Natural killer cell (primary cell): ENCODE measurements at regions not wholly inside any gene's neighbourhood (a gene's known extent, or its start where the extent isn't known, plus 50 kb on each side); places are given as distances from the start of the nearest gene placed in this dataset.

Experiments
- ATAC-seq, 3 donors: fragments of 150-1000 bp in 2 of 3; fragments of 200-7000 bp in 1 of 3; cut with Tn5 transposase; 1 replicate in 1 of 3; 2 replicates in 2 of 3; pipeline ENCODE4 v1.10.0; 2021; ENCODE audit warnings: mild to moderate bottlenecking in 2 of 3, moderate library complexity in 2 of 3
- DNase-seq, 2 donors: peaks; one replicate each; pipeline versions ENCODE4 v3.0.0 to v3.0.0-alpha.2; 2013 to 2021; ENCODE audit warnings: mixed read lengths in 1 of 2
- H3K27ac ChIP-seq: one replicate; pipeline ENCODE4 v1.5.1; 2013; ENCODE audit warnings: mild to moderate bottlenecking, low read length
- H3K27me3 ChIP-seq: one replicate; pipeline ENCODE4 v1.6.1; 2013; ENCODE audit warnings: low read length; ENCODE audit not compliant: control insufficient read depth, insufficient read depth
- H3K36me3 ChIP-seq: one replicate; pipeline ENCODE4 v1.6.1; 2013; ENCODE audit warnings: low read length; ENCODE audit not compliant: control insufficient read depth, insufficient read depth
- H3K4me1 ChIP-seq: one replicate; pipeline ENCODE4 v1.6.1; 2013; ENCODE audit warnings: low read length; ENCODE audit not compliant: control insufficient read depth, insufficient read depth
- H3K4me3 ChIP-seq: one replicate; pipeline ENCODE4 v1.5.1; 2013; ENCODE audit warnings: low read length
- H3K9me3 ChIP-seq: one replicate; pipeline ENCODE4 v1.6.1; 2013; ENCODE audit warnings: low read length; ENCODE audit not compliant: control insufficient read depth, insufficient read depth
- H3K27ac Mint-ChIP-seq, 2 donors: one replicate each; pipeline ENCODE4 v1.8.0; 2022; ENCODE audit warnings: mild to moderate bottlenecking in 2 of 2, mixed read lengths in 2 of 2, moderate library complexity in 1 of 2
- H3K27me3 Mint-ChIP-seq, 2 donors: one replicate each; pipeline ENCODE4 v1.8.0; 2022; ENCODE audit warnings: low read depth in 2 of 2, mixed read lengths in 2 of 2
- H3K36me3 Mint-ChIP-seq: one replicate; pipeline ENCODE4 v1.8.0; 2022; ENCODE audit warnings: mixed read lengths
- H3K4me1 Mint-ChIP-seq, 2 donors: one replicate each; pipeline ENCODE4 v1.8.0; 2022; ENCODE audit warnings: mixed read lengths in 2 of 2
- H3K4me3 Mint-ChIP-seq: one replicate; pipeline ENCODE4 v1.8.0; 2022; ENCODE audit warnings: mild to moderate bottlenecking, moderate library complexity, mixed read lengths
- H3K9me3 Mint-ChIP-seq, 2 donors: one replicate each; pipeline ENCODE4 v1.8.0; 2022; ENCODE audit warnings: mixed read lengths in 2 of 2
- WGBS: methylation state at CpG from one replicate; pipeline ENCODE4 v1.1.7; 2013; ENCODE audit warnings: missing lambda C conversion rate; ENCODE audit not compliant: insufficient coverage; 5-methylcytosine and 5-hydroxymethylcytosine counted together
- intact Hi-C: fragments of 100-400 bp; cut with micrococcal nuclease; formaldehyde crosslinking; loops from one replicate; pipeline ENCODE4 v1.14.2; 2022
- TF ChIP-seq, protein P1 (sequence below): fragments of 200-600 bp; IDR thresholded peaks from one replicate; pipeline ENCODE4 v1.8.0; 2022; ENCODE audit warnings: antibody characterized with exemption

DNA sequence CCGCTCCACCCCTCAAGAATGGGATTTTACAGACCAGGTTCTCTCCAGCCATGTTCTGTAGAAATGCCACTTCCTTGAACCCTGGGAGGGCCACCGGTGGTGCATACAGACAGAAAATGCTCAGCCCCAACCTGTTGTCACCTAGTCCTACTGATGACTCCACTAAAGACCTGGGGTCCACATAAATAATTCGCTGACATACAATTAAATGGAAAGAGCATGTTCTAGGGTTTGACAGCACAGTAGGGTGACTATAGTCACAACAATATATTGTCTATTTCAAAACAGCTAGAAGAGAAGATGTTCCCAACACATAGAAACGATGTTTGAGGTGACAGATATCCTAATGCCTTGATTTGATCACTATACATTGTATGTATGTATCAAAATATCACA is 155.6 kb upstream of the NEBL start:
- no peaks in the 10 kb centered on the region for H3K9me3 Mint-ChIP-seq
- H3K27ac Mint-ChIP-seq, result no peak overlapping the region
- Histone ChIP-seq H3K27ac (no peak overlapping the region), H3K27me3 (no peaks in the 10 kb centered on the region), H3K4me1 (no peaks in the 10 kb centered on the region), H3K36me3 (no peaks in the 10 kb centered on the region), H3K9me3 (no peaks in the 10 kb centered on the region), H3K4me3 (no peak overlapping the region)
- TF ChIP-seq, protein P1, sequence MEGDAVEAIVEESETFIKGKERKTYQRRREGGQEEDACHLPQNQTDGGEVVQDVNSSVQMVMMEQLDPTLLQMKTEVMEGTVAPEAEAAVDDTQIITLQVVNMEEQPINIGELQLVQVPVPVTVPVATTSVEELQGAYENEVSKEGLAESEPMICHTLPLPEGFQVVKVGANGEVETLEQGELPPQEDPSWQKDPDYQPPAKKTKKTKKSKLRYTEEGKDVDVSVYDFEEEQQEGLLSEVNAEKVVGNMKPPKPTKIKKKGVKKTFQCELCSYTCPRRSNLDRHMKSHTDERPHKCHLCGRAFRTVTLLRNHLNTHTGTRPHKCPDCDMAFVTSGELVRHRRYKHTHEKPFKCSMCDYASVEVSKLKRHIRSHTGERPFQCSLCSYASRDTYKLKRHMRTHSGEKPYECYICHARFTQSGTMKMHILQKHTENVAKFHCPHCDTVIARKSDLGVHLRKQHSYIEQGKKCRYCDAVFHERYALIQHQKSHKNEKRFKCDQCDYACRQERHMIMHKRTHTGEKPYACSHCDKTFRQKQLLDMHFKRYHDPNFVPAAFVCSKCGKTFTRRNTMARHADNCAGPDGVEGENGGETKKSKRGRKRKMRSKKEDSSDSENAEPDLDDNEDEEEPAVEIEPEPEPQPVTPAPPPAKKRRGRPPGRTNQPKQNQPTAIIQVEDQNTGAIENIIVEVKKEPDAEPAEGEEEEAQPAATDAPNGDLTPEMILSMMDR, result no peak
- no peaks in the 10 kb centered on the region for H3K36me3 Mint-ChIP-seq
- peaks cover 0 to 13% of the 10 kb centered on the region in 2 donors for H3K27me3 Mint-ChIP-seq
- DNase-seq (no peak), ATAC-seq (no peak)
- H3K4me1 Mint-ChIP-seq, result peaks cover 5% of the 10 kb centered on the region in 2 donors
- 77% methylated on average over 3 of the region's 4 CpGs for WGBS
- no peak overlapping the region for H3K4me3 Mint-ChIP-seq
- intact Hi-C loops, result no loop called here

DNA sequence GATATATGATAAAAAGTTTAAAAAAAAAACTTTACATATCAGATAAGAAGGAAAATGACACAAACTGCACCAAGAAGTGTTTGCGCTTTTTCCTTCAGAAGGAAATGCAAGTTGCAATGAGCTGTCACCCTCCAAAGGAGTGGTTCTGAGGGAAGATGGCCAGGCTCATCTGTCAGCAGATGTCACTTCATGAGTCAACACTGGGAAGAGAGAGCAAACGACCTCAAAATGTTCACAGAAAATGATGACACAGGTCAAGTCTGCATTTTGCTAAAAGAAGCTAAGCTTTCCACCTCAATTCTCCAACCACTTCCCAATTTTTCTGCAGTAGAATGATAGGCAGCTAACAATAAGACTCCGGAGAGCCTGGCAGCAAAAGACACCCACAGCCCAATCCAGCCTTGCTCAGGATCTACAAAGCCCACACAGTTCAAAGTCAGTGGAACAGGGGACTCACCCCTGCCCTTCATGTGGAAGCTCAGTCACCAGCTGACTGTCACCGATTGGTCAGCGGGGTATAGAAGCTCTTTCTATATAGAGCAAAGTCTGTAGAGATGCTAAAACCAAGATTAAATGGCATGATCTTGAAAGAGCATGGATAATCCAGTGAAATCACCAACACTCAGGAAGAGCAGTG is 155.1 kb upstream of the NEBL start:
- no peak overlapping the region for H3K27ac ChIP-seq
- 80% methylated on average over 5 of the region's 5 CpGs for WGBS
- no peak for ATAC-seq
- H3K4me3 Mint-ChIP-seq, result no peak overlapping the region
- no peaks in the 10 kb centered on the region for H3K27me3 ChIP-seq
- H3K9me3 Mint-ChIP-seq, result no peaks in the 10 kb centered on the region
- H3K4me3 ChIP-seq, result no peak overlapping the region
- H3K36me3 Mint-ChIP-seq, result no peaks in the 10 kb centered on the region
- no peak overlapping the region for H3K27ac Mint-ChIP-seq
- H3K27me3 Mint-ChIP-seq, result peaks cover 0 to 13% of the 10 kb centered on the region in 2 donors
- H3K9me3 ChIP-seq, result no peaks in the 10 kb centered on the region
- intact Hi-C loops, result no loop called here
- no peaks in the 10 kb centered on the region for H3K4me1 ChIP-seq
- TF ChIP-seq, protein P1, result no peak
- H3K36me3 ChIP-seq, result no peaks in the 10 kb centered on the region
- peaks cover 5% of the 10 kb centered on the region in 2 donors for H3K4me1 Mint-ChIP-seq
- DNase-seq, result no peak

DNA sequence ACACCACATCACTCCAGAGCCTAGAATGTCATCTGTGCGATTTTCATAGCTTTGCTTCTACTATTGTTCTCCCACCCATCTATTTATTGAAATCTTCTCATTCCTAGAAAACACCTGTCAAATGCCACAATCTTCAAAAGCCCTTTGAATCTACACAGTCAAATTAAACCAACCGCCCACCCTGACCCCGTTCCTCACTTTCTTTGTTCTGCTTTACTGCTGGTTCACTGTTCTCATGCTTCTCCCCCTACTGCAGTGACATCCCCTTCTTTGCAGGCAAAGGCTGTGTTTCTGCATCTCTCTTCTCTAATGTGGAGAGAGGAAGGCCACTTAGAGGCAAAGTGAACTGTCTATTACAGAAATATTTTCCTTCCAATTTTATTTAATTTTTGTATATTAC is 152.4 kb upstream of the NEBL start:
- Histone ChIP-seq H3K27ac (no peak overlapping the region), H3K4me1 (no peaks in the 10 kb centered on the region), H3K4me3 (no peak overlapping the region), H3K36me3 (no peaks in the 10 kb centered on the region), H3K27me3 (no peaks in the 10 kb centered on the region), H3K9me3 (no peaks in the 10 kb centered on the region)
- WGBS, result 90% methylated on average over 3 of the region's 3 CpGs
- ATAC-seq, result no peak
- H3K4me1 Mint-ChIP-seq, result no peaks in the 10 kb centered on the region
- H3K4me3 Mint-ChIP-seq, result no peak overlapping the region
- TF ChIP-seq, protein P1, result no peak
- H3K27me3 Mint-ChIP-seq, result peaks cover 0 to 13% of the 10 kb centered on the region in 2 donors
- H3K9me3 Mint-ChIP-seq, result no peaks in the 10 kb centered on the region
- H3K36me3 Mint-ChIP-seq, result no peaks in the 10 kb centered on the region
- no peak overlapping the region for H3K27ac Mint-ChIP-seq
- intact Hi-C loops, result no loop called here
- no peak for DNase-seq

DNA sequence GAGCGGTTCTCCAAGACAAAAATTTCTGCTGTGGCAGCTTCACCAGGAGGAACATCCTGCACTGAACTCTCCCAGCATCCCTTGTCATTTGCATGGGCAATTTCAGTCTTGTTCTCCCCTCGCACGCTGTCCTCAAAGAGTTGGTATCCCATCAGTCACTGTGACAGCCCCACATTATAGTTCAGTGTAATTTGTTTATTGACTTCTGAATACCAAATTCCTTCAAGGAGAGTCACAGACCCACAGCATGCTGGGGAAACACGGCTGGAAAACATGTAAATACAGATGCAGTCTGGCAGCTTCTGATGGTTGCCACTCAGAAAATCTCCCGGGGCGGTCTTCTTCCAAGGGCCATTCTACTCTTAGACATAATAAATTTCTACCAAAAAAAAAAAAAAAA is 151.0 kb upstream of the NEBL start:
- no peaks in the 10 kb centered on the region for H3K4me1 ChIP-seq
- Mint-ChIP-seq H3K4me1 (no peaks in the 10 kb centered on the region), H3K27me3 (peaks cover 0 to 13% of the 10 kb centered on the region in 2 donors), H3K9me3 (no peaks in the 10 kb centered on the region), H3K4me3 (no peak overlapping the region), H3K27ac (no peak overlapping the region), H3K36me3 (no peaks in the 10 kb centered on the region)
- ATAC-seq, result no peak
- no peak overlapping the region for H3K4me3 ChIP-seq
- DNase-seq, result no peak
- no peaks in the 10 kb centered on the region for H3K36me3 ChIP-seq
- H3K27me3 ChIP-seq, result no peaks in the 10 kb centered on the region
- no peaks in the 10 kb centered on the region for H3K9me3 ChIP-seq
- WGBS, result 90% methylated on average over 6 of the region's 6 CpGs
- no peak overlapping the region for H3K27ac ChIP-seq
- TF ChIP-seq, protein P1, result no peak
- intact Hi-C loops, result no loop called here
